Right forelimb (tissue), 1 donor: ENCODE measurements at regions not wholly inside any gene's neighbourhood (a gene's known extent, or its start where the extent isn't known, plus 50 kb on each side); places are given as distances from the start of the nearest gene placed in this dataset.

Experiments
- DNase-seq: peaks from one replicate; pipeline ENCODE4 v3.0.0-alpha.2; 2018

GRCh38 chr1:83718338-83718737 lies 280.6 kb downstream of the TTLL7 start:
- DNase-seq: no peak

- no peak for DNase-seq
Measured at GRCh38 chr1:83717785-83718184, 281.1 kb downstream of the TTLL7 start.

DNA sequence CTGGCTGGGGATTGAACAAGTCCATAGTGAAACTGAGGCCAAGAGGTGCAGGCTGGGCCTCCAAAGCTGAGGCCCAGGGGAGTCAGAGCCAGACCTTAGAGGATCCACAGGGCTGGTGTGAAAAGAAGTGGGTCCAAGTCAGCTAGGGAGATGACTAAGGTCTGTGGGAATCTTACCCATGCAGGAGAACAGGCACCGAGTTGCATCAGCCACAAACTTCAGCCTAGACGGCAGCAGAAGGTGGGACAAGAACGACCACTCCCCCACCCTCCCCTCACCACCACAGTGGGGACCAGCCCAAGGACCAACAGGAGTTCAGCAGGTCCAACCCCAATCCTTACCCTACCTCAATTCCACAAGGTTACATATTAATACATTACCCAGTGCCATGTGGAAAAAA lies 282.3 kb downstream of the TTLL7 start:
- no peak for DNase-seq

DNA sequence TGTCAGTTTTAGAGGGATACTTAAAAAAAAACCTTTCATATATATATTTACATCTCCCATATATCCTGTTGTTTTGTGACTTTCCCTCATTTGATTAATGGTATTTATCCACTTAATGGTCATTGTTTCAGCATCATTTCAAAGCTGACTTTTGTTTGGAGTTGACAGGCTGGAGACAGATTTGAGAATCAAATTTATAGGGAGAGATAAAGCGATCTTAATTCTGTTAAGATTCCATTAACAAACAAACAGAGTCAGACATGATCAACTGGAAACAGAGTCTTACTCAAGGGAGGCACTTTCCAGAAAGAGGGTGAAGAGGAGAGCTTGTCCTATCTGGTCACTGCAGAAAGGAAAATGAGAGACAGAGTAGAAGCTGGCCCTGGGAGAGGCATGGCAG lies 283.4 kb downstream of the TTLL7 start:
- no peak for DNase-seq

- no peak for DNase-seq
Measured at GRCh38 chr1:83709662-83710061, 289.3 kb downstream of the TTLL7 start.

- DNase-seq: no peak
Measured at GRCh38 chr1:83706354-83706938, 292.5 kb downstream of the TTLL7 start.

GRCh38 chr1:83705091-83705490 lies 293.8 kb downstream of the TTLL7 start:
- no peak for DNase-seq

- no peak for DNase-seq
Measured at GRCh38 chr1:83704350-83704749, 294.6 kb downstream of the TTLL7 start.

GRCh38 chr1:83702356-83702755 lies 296.6 kb downstream of the TTLL7 start:
- DNase-seq: no peak

DNA sequence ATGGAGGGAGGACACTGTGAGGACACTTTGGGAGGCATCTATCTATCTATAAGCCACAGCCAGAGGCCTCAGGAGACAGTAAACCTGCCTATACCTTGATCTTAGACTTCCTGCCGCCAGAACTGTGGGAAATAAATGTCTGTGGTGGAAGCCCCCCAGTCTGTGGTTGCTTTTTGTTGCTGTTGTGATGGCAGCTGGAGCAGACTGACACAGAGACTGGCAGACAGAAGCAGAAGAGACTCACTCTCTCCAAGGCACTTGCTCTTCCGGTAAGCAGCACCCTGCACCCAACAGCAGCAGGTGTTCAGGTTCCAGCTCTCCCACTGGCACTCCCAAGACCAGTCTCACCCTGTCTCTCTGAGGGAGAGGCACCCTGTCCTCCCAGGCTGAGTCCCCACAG lies 297.6 kb downstream of the TTLL7 start:
- DNase-seq: no peak

GRCh38 chr1:83698644-83699043 lies 300.3 kb downstream of the TTLL7 start:
- DNase-seq: no peak

- DNase-seq: no peak
Measured at GRCh38 chr1:83697961-83698360, 301.0 kb downstream of the TTLL7 start.

- DNase-seq: no peak
Measured at GRCh38 chr1:83697220-83697619, 301.7 kb downstream of the TTLL7 start.

GRCh38 chr1:83694449-83694848 lies 304.5 kb downstream of the TTLL7 start:
- no peak for DNase-seq

DNA sequence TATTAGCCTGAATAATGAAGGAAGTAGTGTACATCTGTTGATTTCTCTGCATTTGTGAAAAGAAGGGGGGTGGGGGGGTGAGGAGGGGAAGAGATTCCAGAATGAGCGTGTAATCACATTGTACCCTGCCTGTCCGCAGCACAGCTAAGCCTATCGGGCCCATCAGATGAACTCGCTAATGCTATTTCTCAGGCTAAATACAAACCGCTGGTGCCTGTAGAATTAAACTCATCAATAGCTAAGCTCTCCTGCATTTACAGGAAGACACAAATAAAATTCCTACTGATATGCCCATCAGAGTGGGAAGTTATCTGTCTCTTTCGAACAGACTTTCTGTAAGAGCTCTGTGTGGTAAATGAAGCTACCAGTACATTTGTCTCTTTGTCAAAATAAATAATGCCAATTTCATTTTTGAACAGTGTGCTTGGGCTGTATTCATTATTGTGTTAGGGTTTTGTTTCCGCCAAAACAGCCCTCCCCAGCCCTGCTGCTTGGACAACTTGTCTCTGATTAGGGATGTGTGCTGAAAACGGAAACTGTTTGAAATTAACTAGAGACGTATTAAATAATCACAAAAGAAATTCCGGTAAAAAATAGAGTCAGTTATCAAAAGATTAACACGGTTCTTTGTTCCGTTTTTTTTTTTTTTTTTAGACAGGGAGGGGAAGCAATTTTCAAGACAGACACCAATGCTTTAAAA lies 305.4 kb downstream of the TTLL7 start:
- DNase-seq: no peak

GRCh38 chr1:83692524-83693381 lies 306.2 kb downstream of the TTLL7 start:
- peak; percentile 48 for DNase-seq

- no peak for DNase-seq
Measured at GRCh38 chr1:83691953-83692500, 306.9 kb downstream of the TTLL7 start.

- DNase-seq: no peak
Measured at GRCh38 chr1:83689921-83690868, 308.7 kb downstream of the TTLL7 start.

GRCh38 chr1:83682132-83682531 lies 316.8 kb downstream of the TTLL7 start:
- no peak for DNase-seq

- no peak for DNase-seq
Measured at GRCh38 chr1:83676106-83676505, 322.8 kb downstream of the TTLL7 start.

DNA sequence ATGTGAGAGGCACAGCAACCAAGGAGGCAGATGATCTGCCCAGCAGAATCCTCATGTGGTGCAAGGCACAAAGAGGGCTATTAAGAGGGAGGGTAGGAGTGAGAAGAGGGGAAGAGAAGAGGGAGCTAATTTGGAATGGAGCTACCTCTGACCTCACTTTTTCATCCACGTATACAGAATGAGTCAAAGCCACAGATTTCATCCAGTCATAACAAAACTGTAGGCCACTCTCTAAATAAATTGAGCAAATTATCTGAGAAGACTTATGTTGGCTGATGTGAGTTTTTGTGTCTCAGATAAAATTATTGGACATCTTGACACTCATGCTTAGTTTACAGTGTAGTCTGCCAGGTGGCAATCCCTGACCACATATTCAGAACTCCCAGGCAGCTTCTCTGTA lies 325.6 kb downstream of the TTLL7 start:
- no peak for DNase-seq

DNA sequence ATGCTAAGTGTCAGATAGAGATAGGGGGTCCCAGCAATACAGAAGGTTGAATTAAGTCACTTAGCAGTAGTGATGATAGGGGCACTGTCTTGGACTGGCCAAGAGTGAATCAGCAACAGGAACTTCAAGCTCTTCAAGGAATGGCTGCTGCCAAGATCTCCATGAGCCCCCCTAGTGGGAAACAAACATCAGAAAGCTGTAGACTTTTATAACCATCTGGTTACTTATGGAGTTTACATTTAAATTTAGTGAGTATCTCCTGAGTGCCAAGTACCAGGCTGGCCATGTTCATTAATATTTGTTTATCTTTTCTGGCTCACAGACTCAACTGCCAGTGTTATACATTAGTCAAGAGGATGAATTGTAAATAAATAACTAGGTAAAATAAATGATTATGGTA lies 327.3 kb downstream of the TTLL7 start:
- no peak for DNase-seq
